Right atrium auricular region (tissue), 2 donors: ENCODE measurements at regions not wholly inside any gene's neighbourhood (a gene's known extent, or its start where the extent isn't known, plus 50 kb on each side); places are given as distances from the start of the nearest gene placed in this dataset.

Source experiments
- DNase-seq: peaks from one replicate; pipeline ENCODE4 v3.0.0-alpha.2; 2019; ENCODE audit warnings: low spot score
- H3K27ac ChIP-seq, 2 donors: fragments of 200-600 bp; sonication (generic); 1 replicate in 1 of 2; 2 replicates in 1 of 2; pipeline ENCODE4 v1.5.1; 2016 to 2019
- H3K27me3 ChIP-seq, 2 donors: fragments of 200-600 bp; sonication (generic); one replicate each; pipeline versions ENCODE4 v1.5.1 to v1.6.0; 2017 to 2019
- H3K36me3 ChIP-seq: fragments of 200-600 bp; sonication (generic); one replicate; pipeline ENCODE4 v1.5.1; 2016
- H3K4me1 ChIP-seq, 2 donors: fragments of 200-600 bp; sonication (generic); one replicate each; pipeline versions ENCODE4 v1.5.1 to v1.6.0; 2017 to 2019
- H3K4me3 ChIP-seq, 2 donors: fragments of 200-600 bp; sonication (generic); 1 replicate in 1 of 2; 2 replicates in 1 of 2; pipeline ENCODE4 v1.5.1; 2017 to 2019; ENCODE audit warnings: mild to moderate bottlenecking in 1 of 2, moderate library complexity in 1 of 2
- H3K9me3 ChIP-seq, 2 donors: fragments of 200-600 bp; sonication (generic); one replicate each; pipeline ENCODE4 v1.5.1; 2019
- TF ChIP-seq, protein P1 (sequence below), 2 donors: fragments of 200-600 bp; sonication (generic); IDR thresholded peaks; one replicate each; pipeline ENCODE4 v1.5.1; 2019; ENCODE audit warnings: antibody characterized with exemption in 2 of 2

DNA sequence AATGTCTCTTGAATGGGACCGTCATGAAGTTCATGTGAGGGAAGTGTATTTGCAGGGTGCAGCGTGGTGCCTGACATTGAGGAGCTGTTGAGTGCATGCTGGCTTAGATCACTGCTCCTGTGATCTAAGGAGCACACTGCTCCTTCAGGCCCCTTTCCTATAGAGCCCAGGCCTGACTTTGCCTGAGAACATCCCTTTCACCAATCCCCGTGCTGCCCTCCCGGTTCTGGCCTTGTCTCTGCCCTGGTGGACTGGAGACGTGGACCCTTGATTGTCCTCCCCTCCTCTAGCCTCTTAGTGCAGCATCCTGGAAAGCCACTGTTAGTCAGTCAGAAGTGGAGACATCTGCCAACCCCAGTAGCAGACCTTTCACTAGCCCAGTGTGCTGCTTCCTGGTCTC, 323.6 kb upstream of the HS6ST1 start:
- Histone ChIP-seq H3K4me3 (no peak overlapping the region), H3K4me1 (no peaks in the 10 kb centered on the region), H3K36me3 (no peaks in the 10 kb centered on the region), H3K27me3 (no peaks in the 10 kb centered on the region), H3K27ac (no peak overlapping the region), H3K9me3 (no peaks in the 10 kb centered on the region)
- TF ChIP-seq, protein P1, sequence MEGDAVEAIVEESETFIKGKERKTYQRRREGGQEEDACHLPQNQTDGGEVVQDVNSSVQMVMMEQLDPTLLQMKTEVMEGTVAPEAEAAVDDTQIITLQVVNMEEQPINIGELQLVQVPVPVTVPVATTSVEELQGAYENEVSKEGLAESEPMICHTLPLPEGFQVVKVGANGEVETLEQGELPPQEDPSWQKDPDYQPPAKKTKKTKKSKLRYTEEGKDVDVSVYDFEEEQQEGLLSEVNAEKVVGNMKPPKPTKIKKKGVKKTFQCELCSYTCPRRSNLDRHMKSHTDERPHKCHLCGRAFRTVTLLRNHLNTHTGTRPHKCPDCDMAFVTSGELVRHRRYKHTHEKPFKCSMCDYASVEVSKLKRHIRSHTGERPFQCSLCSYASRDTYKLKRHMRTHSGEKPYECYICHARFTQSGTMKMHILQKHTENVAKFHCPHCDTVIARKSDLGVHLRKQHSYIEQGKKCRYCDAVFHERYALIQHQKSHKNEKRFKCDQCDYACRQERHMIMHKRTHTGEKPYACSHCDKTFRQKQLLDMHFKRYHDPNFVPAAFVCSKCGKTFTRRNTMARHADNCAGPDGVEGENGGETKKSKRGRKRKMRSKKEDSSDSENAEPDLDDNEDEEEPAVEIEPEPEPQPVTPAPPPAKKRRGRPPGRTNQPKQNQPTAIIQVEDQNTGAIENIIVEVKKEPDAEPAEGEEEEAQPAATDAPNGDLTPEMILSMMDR (IDR thresholded peaks at IDR 0.05), result no peak
- peak; percentile 21 for DNase-seq

DNA sequence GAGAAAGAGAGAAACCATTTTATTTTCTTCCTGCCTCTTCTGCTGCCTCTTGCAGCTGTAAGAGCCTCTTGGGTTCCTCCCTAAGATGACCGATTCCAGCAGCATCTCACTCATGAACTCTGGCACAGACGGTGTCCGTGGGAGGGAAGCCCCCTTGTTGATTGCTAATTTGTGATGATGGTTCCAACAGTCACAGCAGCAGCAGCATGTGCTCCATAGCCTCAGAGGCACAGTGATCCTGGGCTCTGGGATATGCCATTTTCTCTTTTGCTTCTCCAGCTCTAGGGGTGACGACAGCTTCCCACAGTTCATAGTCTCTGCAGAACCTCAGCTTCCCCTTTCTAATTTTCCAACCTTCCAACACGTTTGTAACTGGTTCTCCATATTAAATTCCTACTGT, 324.2 kb upstream of the HS6ST1 start:
- no peaks in the 10 kb centered on the region for H3K4me1 ChIP-seq
- H3K4me3 ChIP-seq, result no peak overlapping the region
- H3K36me3 ChIP-seq, result no peaks in the 10 kb centered on the region
- H3K27me3 ChIP-seq, result no peaks in the 10 kb centered on the region
- no peak overlapping the region for H3K27ac ChIP-seq
- TF ChIP-seq, protein P1 (IDR thresholded peaks at IDR 0.05), result no peak
- H3K9me3 ChIP-seq, result no peaks in the 10 kb centered on the region
- peak; percentile 54 for DNase-seq

DNA sequence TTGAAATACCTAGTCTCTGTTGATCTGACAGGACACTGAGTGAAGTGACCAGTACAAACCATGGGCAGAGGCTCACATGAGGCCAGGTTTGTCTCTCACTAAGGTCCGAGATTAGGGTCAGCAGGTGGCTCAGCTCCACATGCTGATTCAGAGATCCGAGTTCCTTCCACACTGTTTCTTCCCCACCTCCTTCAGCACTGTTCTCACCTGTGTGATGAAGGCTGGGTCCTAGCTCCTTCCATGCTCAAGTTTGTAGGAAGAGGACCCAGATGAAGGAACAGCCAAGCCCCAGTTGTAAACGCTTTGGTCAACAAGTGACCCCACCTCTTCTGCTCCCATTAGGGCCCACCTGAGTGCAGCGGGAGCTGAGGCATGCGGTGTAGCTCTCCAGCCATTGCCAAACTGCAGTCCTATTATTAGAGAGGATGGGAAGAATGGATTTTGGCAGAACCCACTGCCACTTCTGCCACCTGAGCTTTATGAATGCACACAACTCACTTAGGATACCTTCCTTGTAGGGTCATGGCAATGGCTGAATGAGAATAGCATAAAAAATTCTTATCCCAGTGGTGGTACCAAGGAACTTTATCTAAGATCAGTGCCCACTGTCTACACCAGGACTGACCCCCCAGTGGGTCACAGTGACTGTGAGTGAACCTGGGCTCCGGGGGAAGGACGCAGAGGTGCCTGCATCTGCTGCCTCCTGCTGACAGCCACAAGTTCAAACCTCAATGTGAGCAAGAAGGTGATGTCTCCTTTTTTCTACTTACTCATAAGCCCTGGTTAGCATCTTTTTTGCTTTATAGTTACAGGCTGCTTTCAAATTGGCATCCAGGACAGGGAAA, 324.8 kb upstream of the HS6ST1 start:
- TF ChIP-seq, protein P1 (IDR thresholded peaks at IDR 0.05), result no peak
- Histone ChIP-seq H3K9me3 (no peaks in the 10 kb centered on the region), H3K4me3 (no peak overlapping the region), H3K27me3 (no peaks in the 10 kb centered on the region), H3K27ac (no peak overlapping the region), H3K36me3 (no peaks in the 10 kb centered on the region), H3K4me1 (no peaks in the 10 kb centered on the region)
- no peak for DNase-seq

DNA sequence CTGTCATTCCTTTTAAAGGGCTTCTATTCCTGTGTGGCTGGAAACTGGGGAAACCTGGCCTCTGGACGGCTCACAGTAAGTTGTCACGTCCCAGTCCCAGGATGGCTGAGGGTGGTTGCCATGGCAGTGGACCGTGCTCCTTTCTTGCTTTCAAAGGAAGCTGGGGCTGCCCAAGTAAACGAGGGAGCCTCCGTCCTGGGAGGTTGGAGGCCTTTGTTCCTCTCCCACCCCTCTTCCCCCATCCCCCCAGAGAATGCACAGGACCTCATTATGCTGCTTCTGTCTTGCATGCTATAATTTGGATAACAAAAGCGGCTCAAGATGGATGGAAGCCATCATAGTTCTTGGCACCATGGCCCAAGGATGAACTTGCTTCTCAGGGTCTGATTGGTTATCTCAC, 325.5 kb upstream of the HS6ST1 start:
- TF ChIP-seq, protein P1 (IDR thresholded peaks at IDR 0.05), result no peak
- H3K36me3 ChIP-seq, result no peaks in the 10 kb centered on the region
- H3K4me1 ChIP-seq, result no peaks in the 10 kb centered on the region
- H3K4me3 ChIP-seq, result no peak overlapping the region
- DNase-seq, result peak; percentile 18
- H3K27me3 ChIP-seq, result no peaks in the 10 kb centered on the region
- no peaks in the 10 kb centered on the region for H3K9me3 ChIP-seq
- H3K27ac ChIP-seq, result no peak overlapping the region

DNA sequence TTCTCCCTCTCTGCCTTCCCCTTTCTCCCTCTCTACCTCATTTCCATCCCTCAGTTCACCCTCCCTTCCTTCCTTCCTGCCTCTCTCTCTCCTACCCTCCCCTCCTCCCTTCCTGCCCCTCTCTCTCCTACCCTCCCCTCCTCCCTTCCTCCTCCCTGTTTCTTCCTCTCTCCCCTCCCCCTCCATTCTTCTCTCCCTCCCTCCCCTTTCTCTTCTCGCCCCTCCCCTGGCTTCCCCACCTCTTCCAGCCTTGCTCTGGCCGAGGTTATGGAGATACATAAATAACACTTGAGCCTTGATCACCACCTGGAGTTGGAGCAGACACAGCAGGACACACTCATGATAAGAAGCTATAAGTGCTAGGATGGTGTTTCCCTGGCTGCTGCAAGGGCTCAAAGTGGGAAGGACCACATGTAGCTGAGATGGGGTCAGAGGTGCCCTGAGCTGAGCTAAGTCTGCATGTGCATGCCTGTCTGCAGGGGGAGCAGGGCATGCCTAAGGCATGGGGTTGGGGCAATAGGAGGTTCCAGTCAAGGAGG, 326.1 kb upstream of the HS6ST1 start:
- H3K9me3 ChIP-seq, result no peaks in the 10 kb centered on the region
- H3K36me3 ChIP-seq, result no peaks in the 10 kb centered on the region
- DNase-seq, result peak; percentile 23
- H3K4me3 ChIP-seq, result no peak overlapping the region
- H3K27ac ChIP-seq, result no peak overlapping the region
- no peaks in the 10 kb centered on the region for H3K4me1 ChIP-seq
- TF ChIP-seq, protein P1 (IDR thresholded peaks at IDR 0.05), result no peak
- H3K27me3 ChIP-seq, result no peaks in the 10 kb centered on the region
